ENCODE measurements at regions not wholly inside any gene's neighbourhood (a gene's known extent, or its start where the extent isn't known, plus 50 kb on each side); places are given as distances from the start of the nearest gene placed in this dataset.

DNA sequence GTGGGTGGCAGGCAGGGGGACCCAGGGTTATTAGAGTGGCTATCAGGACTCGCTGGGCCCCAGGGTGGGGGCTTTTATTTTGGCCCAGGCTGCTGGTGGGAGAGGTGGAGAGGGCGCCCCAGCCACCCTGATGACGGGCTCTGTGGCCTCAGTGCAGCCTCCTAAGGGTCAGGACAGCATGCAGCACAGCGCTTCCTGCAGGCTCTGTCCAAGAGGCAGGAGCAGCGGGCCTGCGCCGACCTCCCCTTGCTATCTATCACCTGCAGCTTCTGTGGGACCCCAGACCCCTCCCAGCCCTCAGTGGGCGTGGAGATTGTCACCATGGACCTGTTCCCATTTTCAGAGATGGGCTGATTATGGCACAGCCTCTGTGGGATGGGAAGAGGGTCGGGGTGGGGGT is 54.3 kb upstream of the PPARA start:
- Histone ChIP-seq H3K27ac (no peak overlapping the region), H3K27me3 (no peaks in the 10 kb centered on the region), H3K4me1 (no peaks in the 10 kb centered on the region), H3K9me3 (no peaks in the 10 kb centered on the region), H3K4me3 (no peak overlapping the region), H3K9ac (ENCODE audit: low read depth in 2 of 2, low read length in 2 of 2) (no peak overlapping the region), H3K36me3 (peaks cover 11% of the 10 kb centered on the region)
- DNase-seq = no peak
- TF ChIP-seq, protein P1, sequence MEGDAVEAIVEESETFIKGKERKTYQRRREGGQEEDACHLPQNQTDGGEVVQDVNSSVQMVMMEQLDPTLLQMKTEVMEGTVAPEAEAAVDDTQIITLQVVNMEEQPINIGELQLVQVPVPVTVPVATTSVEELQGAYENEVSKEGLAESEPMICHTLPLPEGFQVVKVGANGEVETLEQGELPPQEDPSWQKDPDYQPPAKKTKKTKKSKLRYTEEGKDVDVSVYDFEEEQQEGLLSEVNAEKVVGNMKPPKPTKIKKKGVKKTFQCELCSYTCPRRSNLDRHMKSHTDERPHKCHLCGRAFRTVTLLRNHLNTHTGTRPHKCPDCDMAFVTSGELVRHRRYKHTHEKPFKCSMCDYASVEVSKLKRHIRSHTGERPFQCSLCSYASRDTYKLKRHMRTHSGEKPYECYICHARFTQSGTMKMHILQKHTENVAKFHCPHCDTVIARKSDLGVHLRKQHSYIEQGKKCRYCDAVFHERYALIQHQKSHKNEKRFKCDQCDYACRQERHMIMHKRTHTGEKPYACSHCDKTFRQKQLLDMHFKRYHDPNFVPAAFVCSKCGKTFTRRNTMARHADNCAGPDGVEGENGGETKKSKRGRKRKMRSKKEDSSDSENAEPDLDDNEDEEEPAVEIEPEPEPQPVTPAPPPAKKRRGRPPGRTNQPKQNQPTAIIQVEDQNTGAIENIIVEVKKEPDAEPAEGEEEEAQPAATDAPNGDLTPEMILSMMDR (IDR thresholded peaks at IDR 0.05) = no peak
- intact Hi-C loops (cut with DNase I) = no loop called here

DNA sequence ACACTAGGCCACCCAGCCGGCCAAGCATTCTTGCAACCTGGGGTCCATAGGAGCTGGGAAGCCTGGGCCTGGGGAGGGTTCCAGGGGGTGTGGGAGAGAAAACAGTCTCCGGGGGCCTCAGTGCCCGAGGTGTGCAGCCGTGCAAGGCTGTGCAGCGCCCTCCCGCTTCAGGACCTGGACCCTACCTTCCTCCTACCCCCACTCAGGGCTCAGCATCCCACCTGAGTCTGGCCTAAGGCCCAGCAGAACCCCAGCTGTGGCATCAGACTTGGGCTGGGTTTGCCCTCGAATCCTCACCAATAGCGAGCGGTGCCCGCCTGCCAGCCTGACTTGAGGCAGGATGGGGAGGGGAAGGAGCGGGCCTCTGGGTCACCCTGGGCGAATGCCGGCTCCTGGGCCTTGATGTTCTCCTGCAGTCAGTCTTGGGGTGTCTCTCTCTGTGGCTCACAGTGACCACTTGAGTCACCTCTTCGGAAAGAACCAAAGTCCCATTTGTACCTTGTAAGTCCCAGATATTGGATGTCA is 53.6 kb upstream of the PPARA start:
- no peak overlapping the region for H3K27ac ChIP-seq
- H3K36me3 ChIP-seq = peaks cover 11% of the 10 kb centered on the region
- H3K4me3 ChIP-seq = no peak overlapping the region
- TF ChIP-seq, protein P1 (IDR thresholded peaks at IDR 0.05) = no peak
- H3K27me3 ChIP-seq = no peaks in the 10 kb centered on the region
- H3K4me1 ChIP-seq = no peaks in the 10 kb centered on the region
- no peak overlapping the region for H3K9ac ChIP-seq (ENCODE audit: low read depth in 2 of 2, low read length in 2 of 2)
- no peaks in the 10 kb centered on the region for H3K9me3 ChIP-seq
- DNase-seq = no peak
- intact Hi-C loops (cut with DNase I) = no loop called here

DNA sequence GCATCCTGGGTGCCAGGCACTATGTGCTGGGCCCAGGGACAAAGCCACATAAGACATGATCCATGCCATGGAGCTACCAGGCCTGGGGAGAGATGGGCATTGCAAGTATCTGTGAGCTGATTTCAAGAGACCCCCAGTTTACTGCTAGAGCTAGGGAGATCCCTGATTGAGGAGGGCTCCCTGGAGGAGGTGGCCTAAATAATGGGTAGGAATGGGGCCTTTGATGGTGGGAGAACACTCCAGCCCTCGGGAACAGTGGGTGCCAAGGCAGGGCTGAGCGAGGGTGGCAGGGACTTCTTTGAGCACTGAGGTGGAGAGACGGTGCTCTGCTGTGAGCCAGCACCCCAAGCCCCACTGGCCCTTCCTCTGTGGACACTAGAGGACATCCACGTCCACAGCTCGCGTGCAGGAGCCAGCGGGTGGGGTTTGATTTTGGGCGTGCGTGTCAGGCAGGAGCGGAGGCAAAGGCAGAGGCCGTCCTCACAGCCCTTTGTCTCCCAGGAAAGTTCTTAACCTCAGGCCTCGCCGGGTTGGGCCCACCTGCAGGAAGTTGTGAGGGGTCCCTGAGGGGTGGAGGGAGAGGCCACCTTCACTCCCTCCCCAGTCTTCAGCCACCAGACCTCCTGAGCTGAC is 52.9 kb upstream of the PPARA start:
- Histone ChIP-seq H3K9ac (ENCODE audit: low read depth in 2 of 2, low read length in 2 of 2) (no peak overlapping the region), H3K36me3 (peaks cover 11% of the 10 kb centered on the region), H3K4me1 (no peaks in the 10 kb centered on the region), H3K27me3 (no peaks in the 10 kb centered on the region), H3K27ac (no peak overlapping the region), H3K4me3 (no peak overlapping the region), H3K9me3 (no peaks in the 10 kb centered on the region)
- no peak for DNase-seq
- intact Hi-C loops (cut with DNase I) = no loop called here
- TF ChIP-seq, protein P1 (IDR thresholded peaks at IDR 0.05) = no peak

DNA sequence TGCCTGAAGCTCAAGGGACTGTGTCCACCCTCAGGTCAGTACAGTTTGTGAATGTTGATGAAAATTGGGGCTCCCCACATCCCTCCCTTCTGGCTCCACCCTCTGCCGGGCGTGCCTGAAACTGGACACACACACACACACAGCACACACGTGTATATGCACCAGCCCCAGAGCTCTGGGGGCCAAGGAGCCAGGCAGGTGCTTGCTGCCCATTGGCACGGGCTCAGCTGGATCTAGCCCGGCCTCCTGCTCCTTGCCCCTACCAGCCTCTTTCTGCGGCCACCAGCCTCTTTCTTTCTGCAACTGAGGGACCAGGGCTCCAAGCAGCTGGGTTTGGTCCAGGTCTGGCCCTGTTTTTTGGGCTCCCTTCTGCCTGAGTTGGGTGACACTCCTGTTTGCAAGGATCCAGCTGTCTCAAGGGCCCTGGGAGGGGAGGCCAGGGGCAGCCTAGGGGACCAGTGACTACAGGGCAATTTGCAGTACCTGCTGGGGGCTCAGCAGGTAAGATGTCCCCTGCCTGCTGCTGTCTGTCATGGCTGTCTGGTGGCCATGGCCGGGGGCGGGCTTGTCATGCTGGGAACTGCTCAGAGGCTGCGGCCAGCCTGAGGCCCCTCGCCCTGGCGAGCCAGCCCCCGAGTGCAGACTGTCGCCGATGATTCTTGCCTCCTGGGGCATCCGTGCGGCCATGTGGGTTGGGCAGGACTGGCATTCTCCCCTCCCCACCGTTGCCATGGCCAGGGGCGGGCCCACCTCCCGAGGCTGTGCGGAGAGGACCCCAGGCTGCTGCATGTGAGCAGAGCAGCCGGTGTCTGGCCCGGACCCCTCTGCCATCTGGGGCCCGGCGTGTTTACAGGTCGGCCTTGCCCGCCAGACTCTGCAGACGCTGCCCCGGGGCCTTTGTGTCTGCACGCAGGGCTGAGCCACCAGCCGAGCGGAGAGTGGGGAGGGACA is 51.5 kb upstream of the PPARA start:
- H3K27me3 ChIP-seq = no peaks in the 10 kb centered on the region

DNA sequence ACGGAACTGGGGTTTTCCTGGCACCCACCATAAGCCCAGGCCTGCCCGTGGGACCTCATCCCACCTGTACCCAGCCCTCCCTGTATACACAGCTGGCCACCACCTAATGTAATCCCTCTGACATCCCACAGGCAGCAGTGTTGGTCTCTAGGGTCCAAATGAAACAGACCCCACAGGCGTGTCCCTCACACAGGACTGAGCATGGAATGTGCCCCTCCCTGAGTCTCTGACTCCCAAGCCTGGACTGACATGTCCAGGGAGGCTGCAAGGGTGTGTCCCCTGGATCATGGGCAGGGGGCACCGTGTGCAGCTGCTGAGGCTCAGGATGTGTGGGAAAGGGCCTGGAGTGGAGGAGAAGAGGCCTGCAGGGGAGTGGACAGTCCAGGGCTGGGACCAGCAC is 50.6 kb upstream of the PPARA start:
- Histone ChIP-seq H3K27ac (no peak overlapping the region), H3K36me3 (peaks cover 11% of the 10 kb centered on the region), H3K9ac (ENCODE audit: low read depth in 2 of 2, low read length in 2 of 2) (no peak overlapping the region)

More for the DNA sequence above, 51.5 kb upstream of the PPARA start:
- intact Hi-C loops (cut with DNase I) = no loop called here
- Histone ChIP-seq H3K4me3 (no peak overlapping the region), H3K9ac (ENCODE audit: low read depth in 2 of 2, low read length in 2 of 2) (no peak overlapping the region), H3K9me3 (no peaks in the 10 kb centered on the region), H3K36me3 (peaks cover 11% of the 10 kb centered on the region), H3K4me1 (no peaks in the 10 kb centered on the region), H3K27ac (no peak overlapping the region)
- TF ChIP-seq, protein P1 (IDR thresholded peaks at IDR 0.05) = no peak
- DNase-seq = no peak

More for the DNA sequence above, 50.6 kb upstream of the PPARA start:
- TF ChIP-seq, protein P1 (IDR thresholded peaks at IDR 0.05) = no peak
- Histone ChIP-seq H3K4me1 (no peaks in the 10 kb centered on the region), H3K27me3 (no peaks in the 10 kb centered on the region), H3K9me3 (no peaks in the 10 kb centered on the region), H3K4me3 (no peak overlapping the region)
- DNase-seq = no peak
- intact Hi-C loops (cut with DNase I) = no loop called here

All from colonic mucosa (tissue), 4 donors.